ENCODE measurements at regions not wholly inside any gene's neighbourhood (a gene's known extent, or its start where the extent isn't known, plus 50 kb on each side); places are given as distances from the start of the nearest gene placed in this dataset.

- ATAC-seq (ENCODE audit: low read depth) (peak; percentile 88), DNase-seq (peak; percentile 99)
- H2AK5ac ChIP-seq (ENCODE audit: low read depth, low read length): peak overlapping the region; percentile 33; the same call in 1 of the 2 replicates
- no peaks in the 10 kb centered on the region for H3K9me3 ChIP-seq (ENCODE audit: control insufficient read depth, insufficient read depth, low read length)
- H3K18ac ChIP-seq (ENCODE audit: low read depth, low read length): peak overlapping the region; percentile 70; the same call in 1 of the 2 replicates
- dilution Hi-C loops (cut with HindIII; ENCODE audit: low sequenced_read_pairs, unreplicated experiment): no loop called here
- peak overlapping the region; percentile 90; the same call in 2 of the 3 replicates for H2BK15ac ChIP-seq (ENCODE audit: low read depth, low read length)
- H2BK20ac ChIP-seq (ENCODE audit: low read depth, low read length): peak overlapping the region; percentile 78; the same call in 1 of the 2 replicates
- H2BK5ac ChIP-seq (ENCODE audit: low read depth, low read length, poor library complexity, severe bottlenecking): peak overlapping the region; percentile 86
- intact Hi-C loops (cut with micrococcal nuclease): loop anchor here (1.0 to 10.0 kb wide), 7 partner anchors 16 to 416 kb away; no protein-coding TSS in a partner anchor
- H4K5ac ChIP-seq (ENCODE audit: low read depth, low read length): peak overlapping the region; percentile 51; the same call in 1 of the 2 replicates
- peak overlapping the region; percentile 81 for H3K9ac ChIP-seq (ENCODE audit: low read depth, low read length)
- 0% methylated on average over 15 of the region's 43 CpGs; no CpG with 5 or more reads in 1 of the 2 experiments for WGBS, 2 experiments (ENCODE audit: extremely low coverage in 2 of 2, insufficient read length in 1 of 2)
- BruUV-seq (replicated peaks): no TSS peak
- CTCF ChIA-PET: interaction anchor here (0.6 to 1.8 kb wide), 11 partner anchors 9 to 119 kb away, joined by 3 to 6 read pairs (median 3); partner anchors contain the start of gene SERTAD2
- H3K79me1 ChIP-seq (ENCODE audit: low read depth in 1 of 2, low read length in 2 of 2): peaks cover 3 to 14% of the 10 kb centered on the region in 2 experiments; a peak in 2 of 4 replicates
- H3K9me1 ChIP-seq (ENCODE audit: insufficient read depth, low read length): peaks cover 3% of the 10 kb centered on the region; the same call in 1 of the 2 replicates
- peak overlapping the region; percentile 97 for H4K91ac ChIP-seq (ENCODE audit: insufficient read depth, low read depth, low read length)
- peak overlapping the region; percentile 95 for H2AK9ac ChIP-seq (replicated peaks; ENCODE audit: low read depth, low read length, poor library complexity)
- H3K56ac ChIP-seq (ENCODE audit: extremely low read depth, insufficient read depth, low read length): peak overlapping the region; percentile 82
- H3K4me1 ChIP-seq (ENCODE audit: control insufficient read depth, insufficient read depth, low read length): peaks cover 2% of the 10 kb centered on the region; the same call in 1 of the 2 replicates
- H3K27ac ChIP-seq (ENCODE audit: insufficient read depth, low read length): peak overlapping the region; percentile 77
- POLR2A ChIA-PET (ENCODE audit: unreplicated experiment): interaction anchor here (0.5 to 1.2 kb wide), 10 partner anchors 17 to 379 kb away, joined by 3 to 8 read pairs (median 3); partner anchors contain the start of gene SERTAD2
- no peaks in the 10 kb centered on the region for H4K20me1 ChIP-seq (ENCODE audit: insufficient read depth, low read length)
- peak overlapping the region; percentile 67 for H3K4me3 ChIP-seq (ENCODE audit: insufficient read depth, low read depth, low read length)
- peak overlapping the region; percentile 61 for H3K4me2 ChIP-seq (ENCODE audit: low read depth, low read length)
- H3K14ac ChIP-seq (replicated peaks; ENCODE audit: low read depth, low read length): peak overlapping the region; percentile 99
- no peaks in the 10 kb centered on the region for H3K27me3 ChIP-seq (ENCODE audit: control insufficient read depth, insufficient read depth, low read length)
- peak overlapping the region; percentile 95 for H2AFZ ChIP-seq (replicated peaks; ENCODE audit: low read length, poor library complexity)
- H3K4ac ChIP-seq (ENCODE audit: low read depth, low read length): peak overlapping the region; percentile 95
- peak overlapping the region; percentile 88 for H2BK120ac ChIP-seq (ENCODE audit: low read depth, low read length)
- H4K8ac ChIP-seq (ENCODE audit: low read depth in 2 of 2, low read length in 2 of 2): peak overlapping the region; percentile 48 to 81; a peak in 2 of 4 replicates
- H3K23ac ChIP-seq (ENCODE audit: low read depth, low read length): peak overlapping the region; percentile 98
- in situ Hi-C loops (cut with MboI; ENCODE audit: low sequenced_read_pairs): loop anchor here (5.0 kb wide), 1 partner anchor 111 kb away; no protein-coding TSS in a partner anchor
- H3K36me3 ChIP-seq (ENCODE audit: control insufficient read depth, insufficient read depth, low read length): no peaks in the 10 kb centered on the region
- TF ChIP-seq RCOR1 (IDR thresholded peaks at IDR 0.05; ENCODE audit: insufficient replicate concordance, low read length) (no peak), CEBPB (IDR thresholded peaks at IDR 0.05; ENCODE audit: low read depth, low read length) (no peak), NFE2L2 (IDR thresholded peaks at IDR 0.05; ENCODE audit: low read depth, low read length) (no peak), MAZ (IDR thresholded peaks at IDR 0.05; ENCODE audit: borderline replicate concordance, low read depth, low read length) (peak; percentile 85; the same call in 1 of the 2 replicates), BHLHE40 (IDR thresholded peaks at IDR 0.05; ENCODE audit: low read depth, low read length) (no peak), SMC3 (IDR thresholded peaks at IDR 0.05; ENCODE audit: low read depth, low read length) (peak; percentile 25; the same call in 1 of the 2 replicates), CHD1 (IDR thresholded peaks at IDR 0.05; ENCODE audit: low read depth, low read length) (no peak), RAD21 (IDR thresholded peaks at IDR 0.05; ENCODE audit: low read length) (peak; percentile 46; the same call in 1 of the 2 replicates), MAFK (IDR thresholded peaks at IDR 0.05; ENCODE audit: low read depth, low read length) (peak; percentile 49; the same call in 1 of the 2 replicates), CTCF (conservative IDR thresholded peaks at IDR 0.05; ENCODE audit: low read depth, low read length) (peak; percentile 35; the same call in 1 of the 2 replicates), RFX5 (IDR thresholded peaks at IDR 0.05; ENCODE audit: low read depth, low read length) (no peak), ELK1 (IDR thresholded peaks at IDR 0.05; ENCODE audit: borderline replicate concordance, low read depth, low read length) (no peak), MXI1 (IDR thresholded peaks at IDR 0.05; ENCODE audit: borderline replicate concordance, low read depth, low read length) (no peak)
These were observed 97.1 kb upstream of the SERTAD2 start for GRCh38 chr2:64750817-64751285.

Measured in IMR-90 (cell line).